Tibial artery (tissue), 4 donors: ENCODE measurements at regions not wholly inside any gene's neighbourhood (a gene's known extent, or its start where the extent isn't known, plus 50 kb on each side); places are given as distances from the start of the nearest gene placed in this dataset.

ENCODE experiments used
- DNase-seq, 2 donors: peaks; one replicate each; pipeline ENCODE4 v3.0.0-alpha.2; 2019
- H3K27ac ChIP-seq, 2 donors: fragments of 200-600 bp; sonication (generic) in 1 of 2; 1 replicate in 1 of 2; 2 replicates in 1 of 2; pipeline ENCODE4 v1.5.1; 2018 to 2019; ENCODE audit warnings: mild to moderate bottlenecking in 1 of 2
- H3K27me3 ChIP-seq, 2 donors: fragments of 200-600 bp; sonication (generic) in 1 of 2; one replicate each; pipeline versions ENCODE4 v1.5.1 to v1.6.0; 2016 to 2019
- H3K36me3 ChIP-seq, 3 donors: fragments of 200-600 bp; sonication (generic) in 2 of 3; one replicate each; pipeline ENCODE4 v1.5.1; 2016 to 2019; ENCODE audit warnings: mild to moderate bottlenecking in 2 of 3
- H3K4me1 ChIP-seq, 4 donors: fragments of 200-600 bp; sonication (generic) in 2 of 4; 1 replicate in 3 of 4; 2 replicates in 1 of 4; pipeline ENCODE4 v1.5.1; 2016 to 2019
- H3K4me3 ChIP-seq, 2 donors: fragments of 200-600 bp; sonication (generic) in 1 of 2; 1 replicate in 1 of 2; 2 replicates in 1 of 2; pipeline ENCODE4 v1.5.1; 2018 to 2019; ENCODE audit warnings: mild to moderate bottlenecking in 2 of 2
- H3K9me3 ChIP-seq, 3 donors: fragments of 200-600 bp; sonication (generic) in 1 of 3; one replicate each; pipeline ENCODE4 v1.5.1; 2016 to 2019
- CTCF ChIP-seq, 2 experiments: fragments of 200-600 bp in 1 of 2; fragments of 450-650 bp in 1 of 2; IDR thresholded peaks; one replicate each; pipeline ENCODE4 v1.5.1; 2017 to 2019; ENCODE audit warnings: antibody characterized with exemption in 2 of 2, mild to moderate bottlenecking in 1 of 2, moderate library complexity in 1 of 2
- intact Hi-C: fragments of 100-400 bp; cut with DNase I; formaldehyde crosslinking; loops from one replicate; pipeline ENCODE4 v1.15.0; 2023; ENCODE audit warnings: low total_unique reads

DNA sequence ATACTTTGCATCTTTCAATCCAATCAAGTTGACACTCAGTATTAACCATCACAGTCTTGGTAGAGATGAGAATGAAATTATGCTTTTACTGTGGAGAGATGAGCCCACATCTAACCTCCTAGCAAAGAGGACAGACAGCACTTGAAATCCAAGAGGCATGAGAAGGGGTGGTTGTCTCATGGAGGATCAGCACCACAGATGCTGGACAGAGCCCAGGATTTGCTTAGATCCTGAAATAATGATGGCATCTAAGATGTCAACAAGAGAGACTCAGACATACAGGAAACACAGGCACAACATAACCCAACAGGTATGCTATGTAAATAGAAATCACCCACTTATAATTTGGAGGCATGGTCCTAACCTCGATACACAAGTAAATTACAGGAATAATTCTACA is 74.3 kb upstream of the VCX2 start:
- intact Hi-C loops = no loop called here
- H3K4me1 ChIP-seq = no peaks in the 10 kb centered on the region
- DNase-seq = no peak
- no peak for TF ChIP-seq CTCF (IDR thresholded peaks at IDR 0.05)
- no peaks in the 10 kb centered on the region for H3K36me3 ChIP-seq
- H3K27me3 ChIP-seq = no peaks in the 10 kb centered on the region
- H3K4me3 ChIP-seq = no peak overlapping the region
- no peaks in the 10 kb centered on the region for H3K9me3 ChIP-seq
- H3K27ac ChIP-seq = no peak overlapping the region

GRCh38 chrX:8253096-8253495 is 82.0 kb upstream of the VCX2 start:
- H3K4me3 ChIP-seq = no peak overlapping the region
- no peak overlapping the region for H3K27ac ChIP-seq
- no peaks in the 10 kb centered on the region for H3K4me1 ChIP-seq
- H3K9me3 ChIP-seq = no peaks in the 10 kb centered on the region
- intact Hi-C loops = no loop called here
- no peaks in the 10 kb centered on the region for H3K36me3 ChIP-seq
- DNase-seq = no peak
- TF ChIP-seq CTCF (IDR thresholded peaks at IDR 0.05) = no peak
- H3K27me3 ChIP-seq = no peaks in the 10 kb centered on the region

- no peaks in the 10 kb centered on the region for H3K36me3 ChIP-seq
- no peak overlapping the region for H3K4me3 ChIP-seq
- no peaks in the 10 kb centered on the region for H3K9me3 ChIP-seq
- no peak for TF ChIP-seq CTCF (IDR thresholded peaks at IDR 0.05)
- no peak overlapping the region for H3K27ac ChIP-seq
- no peaks in the 10 kb centered on the region for H3K4me1 ChIP-seq
- intact Hi-C loops = no loop called here
- no peaks in the 10 kb centered on the region for H3K27me3 ChIP-seq
- DNase-seq = no peak
Observed at GRCh38 chrX:8254401-8254800, 83.3 kb upstream of the VCX2 start.

- intact Hi-C loops = no loop called here
- peaks cover 0 to 10% (median 0%) of the 10 kb centered on the region in 3 donors for H3K9me3 ChIP-seq
- H3K4me1 ChIP-seq = no peaks in the 10 kb centered on the region
- no peak overlapping the region for H3K4me3 ChIP-seq
- no peak for DNase-seq
- no peak for TF ChIP-seq CTCF (IDR thresholded peaks at IDR 0.05)
- H3K27me3 ChIP-seq = no peaks in the 10 kb centered on the region
- no peaks in the 10 kb centered on the region for H3K36me3 ChIP-seq
- H3K27ac ChIP-seq = no peak overlapping the region
Observed at GRCh38 chrX:8272821-8273220, 101.8 kb upstream of the VCX2 start.

DNA sequence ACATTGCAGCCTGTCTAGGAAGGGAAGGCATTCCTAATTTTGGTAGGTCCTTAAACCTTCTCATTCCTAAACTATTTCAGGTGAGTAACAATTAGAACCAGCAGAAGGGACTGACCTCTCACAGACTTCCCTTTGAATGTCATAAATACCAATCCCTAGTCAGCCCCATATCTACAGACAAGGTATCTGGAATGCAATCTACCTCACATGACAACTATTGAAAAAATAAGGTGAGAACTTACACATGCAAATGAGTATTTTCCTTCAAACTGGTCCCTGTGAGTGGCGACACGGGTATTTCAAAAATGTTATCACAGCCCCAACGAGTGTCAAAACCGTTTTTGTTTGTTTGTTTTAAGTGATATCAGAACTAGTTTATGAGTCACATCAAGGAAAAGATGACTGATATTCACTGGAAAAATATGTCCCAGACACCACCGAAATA is 102.4 kb upstream of the VCX2 start:
- no peaks in the 10 kb centered on the region for H3K4me1 ChIP-seq
- no peak for TF ChIP-seq CTCF (IDR thresholded peaks at IDR 0.05)
- no peaks in the 10 kb centered on the region for H3K36me3 ChIP-seq
- H3K4me3 ChIP-seq = no peak overlapping the region
- intact Hi-C loops = no loop called here
- DNase-seq = no peak
- H3K27me3 ChIP-seq = no peaks in the 10 kb centered on the region
- peaks cover 0 to 10% (median 0%) of the 10 kb centered on the region in 3 donors for H3K9me3 ChIP-seq
- no peak overlapping the region for H3K27ac ChIP-seq

- no peaks in the 10 kb centered on the region for H3K4me1 ChIP-seq
- intact Hi-C loops = no loop called here
- no peak for DNase-seq
- no peaks in the 10 kb centered on the region for H3K36me3 ChIP-seq
- H3K27me3 ChIP-seq = no peaks in the 10 kb centered on the region
- H3K27ac ChIP-seq = no peak overlapping the region
- H3K9me3 ChIP-seq = peaks cover 0 to 10% (median 0%) of the 10 kb centered on the region in 3 donors
- H3K4me3 ChIP-seq = no peak overlapping the region
- TF ChIP-seq CTCF (IDR thresholded peaks at IDR 0.05) = no peak
Observed at GRCh38 chrX:8274170-8274569, 103.1 kb upstream of the VCX2 start.
